ENCODE measurements at regions not wholly inside any gene's neighbourhood (a gene's known extent, or its start where the extent isn't known, plus 50 kb on each side); places are given as distances from the start of the nearest gene placed in this dataset.

GRCh38 chr4:37000281-37000680, 244.3 kb upstream of the NWD2 start:
- DNase-seq: no peak

GRCh38 chr4:37001688-37002436, 242.7 kb upstream of the NWD2 start:
- DNase-seq: no peak

GRCh38 chr4:37002625-37003024, 241.9 kb upstream of the NWD2 start:
- DNase-seq: no peak

DNA sequence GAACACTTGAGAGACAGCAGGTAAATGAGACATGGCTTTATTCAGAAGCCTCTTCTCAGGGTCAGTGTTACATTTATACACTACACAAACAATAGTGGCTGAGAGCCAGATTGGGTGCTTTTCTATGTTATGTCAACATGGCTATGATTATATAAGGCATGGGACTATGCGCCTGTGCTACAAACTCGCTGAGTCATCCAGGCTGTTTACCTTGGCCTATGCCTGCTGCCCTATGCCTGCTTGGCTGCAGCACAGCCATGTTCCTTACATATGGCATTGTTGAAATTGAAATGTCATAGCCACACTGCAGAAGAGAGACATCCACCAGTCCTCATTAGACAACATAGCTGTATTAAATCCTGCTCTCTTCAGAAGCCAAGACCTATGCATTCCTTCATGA, 236.3 kb upstream of the NWD2 start:
- no peak for DNase-seq

GRCh38 chr4:37014584-37014983, 230.0 kb upstream of the NWD2 start:
- no peak for DNase-seq

GRCh38 chr4:37015391-37015790, 229.2 kb upstream of the NWD2 start:
- DNase-seq: no peak

DNA sequence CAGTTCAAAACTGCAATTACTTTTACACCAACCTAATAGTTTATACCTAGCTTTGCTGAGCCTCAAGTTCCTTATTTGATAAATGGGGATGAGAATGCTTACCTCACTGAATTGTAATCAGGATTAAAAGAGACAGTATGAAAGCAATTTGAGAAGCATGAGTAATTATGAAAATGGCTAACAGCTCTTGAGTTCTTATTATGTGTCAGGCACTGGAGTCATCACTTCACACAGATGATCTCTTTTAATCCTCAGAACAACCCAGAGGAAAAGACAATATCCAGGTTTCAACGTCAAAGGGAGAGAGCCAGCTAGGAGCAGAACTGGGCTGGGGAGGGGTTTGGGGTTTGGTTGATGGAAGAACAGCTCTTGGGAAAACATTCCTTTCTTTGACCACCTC, 221.0 kb upstream of the NWD2 start:
- no peak for DNase-seq

GRCh38 chr4:37023996-37024395, 220.5 kb upstream of the NWD2 start:
- no peak for DNase-seq

- no peak for DNase-seq
Observed at GRCh38 chr4:37040816-37041215, 203.7 kb upstream of the NWD2 start.

GRCh38 chr4:37043342-37043741, 201.2 kb upstream of the NWD2 start:
- no peak for DNase-seq

- no peak for DNase-seq
Observed at GRCh38 chr4:37051111-37051510, 193.4 kb upstream of the NWD2 start.

GRCh38 chr4:37051866-37052265, 192.7 kb upstream of the NWD2 start:
- DNase-seq: no peak

GRCh38 chr4:37054531-37055077, 189.9 kb upstream of the NWD2 start:
- DNase-seq: no peak

DNA sequence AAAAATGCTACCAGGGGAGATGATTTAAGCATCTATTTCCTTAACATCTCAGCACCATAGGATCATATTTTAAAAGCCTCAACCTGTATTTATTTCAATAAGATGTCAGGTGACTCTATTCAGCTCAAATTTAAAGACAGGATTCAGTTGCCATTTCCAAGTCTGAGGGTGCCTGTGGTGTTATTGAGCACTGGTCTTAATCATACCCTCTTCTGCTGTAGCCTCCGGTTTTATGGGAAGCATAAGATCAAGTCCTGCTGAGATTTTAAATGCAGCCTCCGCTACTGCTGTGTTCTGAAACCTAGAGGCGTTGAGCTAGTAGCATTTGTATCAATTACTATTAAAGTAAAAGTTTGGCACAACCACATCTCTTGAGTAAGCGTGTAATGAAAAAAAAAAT, 185.7 kb upstream of the NWD2 start:
- DNase-seq: no peak

GRCh38 chr4:37066159-37066558, 178.4 kb upstream of the NWD2 start:
- no peak for DNase-seq

- DNase-seq: peak; percentile 20
Observed at GRCh38 chr4:37068580-37068979, 176.0 kb upstream of the NWD2 start.

- no peak for DNase-seq
Observed at GRCh38 chr4:37070041-37070440, 174.5 kb upstream of the NWD2 start.

DNA sequence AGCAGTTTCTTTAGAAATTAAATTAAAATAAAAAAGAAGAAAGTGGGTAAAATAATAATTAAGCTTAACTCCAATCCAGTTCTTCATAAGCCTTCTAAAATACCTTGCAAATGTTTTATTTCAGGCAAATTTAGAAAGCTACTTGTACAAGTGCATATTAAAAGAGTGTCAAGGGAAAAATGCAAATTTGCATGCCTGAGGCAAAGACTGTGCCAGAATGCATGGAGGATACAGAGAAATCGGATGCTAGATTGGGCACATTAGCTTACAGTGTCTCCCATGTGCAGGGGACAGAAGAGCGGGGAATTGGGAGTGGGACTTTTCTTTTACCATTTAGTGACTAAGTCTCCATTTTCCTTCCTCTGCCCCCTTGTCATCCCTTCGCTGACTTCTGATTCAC, 173.0 kb upstream of the NWD2 start:
- DNase-seq: no peak

GRCh38 chr4:37073226-37073840, 171.2 kb upstream of the NWD2 start:
- peak; percentile 36 for DNase-seq

- no peak for DNase-seq
Observed at GRCh38 chr4:37082912-37083311, 161.6 kb upstream of the NWD2 start.

DNA sequence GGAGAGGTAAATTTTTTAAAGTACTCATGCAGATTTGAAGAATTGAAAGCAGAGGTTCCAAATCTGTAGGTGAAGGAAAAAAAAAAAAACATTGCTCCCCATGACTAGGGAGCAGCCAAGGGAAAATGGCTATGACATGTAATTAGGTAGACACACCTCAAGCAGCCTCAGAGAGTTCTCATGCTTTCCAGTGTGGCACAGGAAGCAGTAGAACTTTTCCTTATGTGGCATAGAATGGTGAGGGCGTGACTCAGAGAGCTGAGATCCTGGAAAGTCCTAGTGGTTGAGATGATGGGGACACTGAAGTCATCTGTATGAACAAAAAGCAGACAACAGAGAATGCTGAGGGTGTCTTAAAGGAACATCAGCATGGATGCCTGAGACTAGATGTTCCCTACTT, 148.6 kb upstream of the NWD2 start:
- no peak for DNase-seq

- no peak for DNase-seq
Observed at GRCh38 chr4:37101182-37101581, 143.4 kb upstream of the NWD2 start.

- no peak for DNase-seq
Observed at GRCh38 chr4:37101686-37102085, 142.9 kb upstream of the NWD2 start.

GRCh38 chr4:37109756-37110155, 134.8 kb upstream of the NWD2 start:
- DNase-seq: no peak

DNA sequence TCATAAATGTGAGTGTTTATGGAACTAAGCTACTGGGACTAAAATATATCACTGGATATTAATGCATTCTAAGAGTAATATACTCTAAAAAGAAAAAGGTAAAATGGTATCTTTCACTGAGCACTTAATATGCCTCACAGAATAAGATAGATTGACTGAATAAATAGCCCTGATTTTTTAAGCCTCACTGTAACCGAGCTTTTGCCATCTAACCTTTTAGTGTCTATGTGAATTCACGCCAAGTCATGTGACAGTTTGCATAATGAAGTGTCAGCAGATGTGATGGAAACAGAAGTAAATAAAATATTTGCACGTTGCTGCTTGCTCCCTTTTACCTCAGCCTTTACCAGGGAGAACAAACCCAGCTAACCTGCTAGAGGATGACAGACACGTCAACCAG, 119.7 kb upstream of the NWD2 start:
- DNase-seq: no peak
